Mesenchymal stem cell (in vitro differentiated cells and primary cell): ENCODE measurements at regions not wholly inside any gene's neighbourhood (a gene's known extent, or its start where the extent isn't known, plus 50 kb on each side); places are given as distances from the start of the nearest gene placed in this dataset.

ENCODE experiments used
- DNase-seq: peaks from one replicate; pipeline ENCODE4 v3.0.0-alpha.2; 2013
- H2AFZ ChIP-seq: one replicate; pipeline ENCODE4 v1.6.1; 2013; ENCODE audit warnings: low read depth, mild to moderate bottlenecking, control low read depth, inconsistent platforms, low read length, moderate library complexity
- H2AK5ac ChIP-seq: 2 replicates; pipeline ENCODE4 v1.6.1; 2013; ENCODE audit warnings: low read length, moderate library complexity, mild to moderate bottlenecking, inconsistent platforms; ENCODE audit not compliant: severe bottlenecking
- H2BK120ac ChIP-seq: one replicate; pipeline ENCODE4 v1.6.1; 2013; ENCODE audit warnings: low read depth, mild to moderate bottlenecking, inconsistent platforms, low read length, moderate library complexity
- H2BK12ac ChIP-seq, 2 experiments: one replicate each; pipeline ENCODE4 v1.6.1; 2013; ENCODE audit warnings: inconsistent platforms in 2 of 2, low read length in 2 of 2, mild to moderate bottlenecking in 2 of 2, moderate library complexity in 2 of 2, control low read depth in 1 of 2
- H2BK15ac ChIP-seq: one replicate; pipeline ENCODE4 v1.6.1; 2013; ENCODE audit warnings: mild to moderate bottlenecking, low read depth, inconsistent platforms; ENCODE audit not compliant: poor library complexity, severe bottlenecking
- H2BK5ac ChIP-seq: 2 replicates; pipeline ENCODE4 v1.6.1; 2013; ENCODE audit warnings: low read depth, mild to moderate bottlenecking, low read length, control low read depth, inconsistent platforms; ENCODE audit not compliant: poor library complexity, severe bottlenecking
- H3K14ac ChIP-seq, 2 experiments: one replicate each; pipeline ENCODE4 v1.6.1; 2013; ENCODE audit warnings: inconsistent platforms in 2 of 2, low read length in 2 of 2, control low read depth in 1 of 2, mild to moderate bottlenecking in 1 of 2, moderate library complexity in 1 of 2
- H3K18ac ChIP-seq, 2 experiments: one replicate each; pipeline ENCODE4 v1.6.1; 2013; ENCODE audit warnings: inconsistent platforms in 2 of 2, low read length in 2 of 2, control low read depth in 1 of 2, low read depth in 1 of 2, mild to moderate bottlenecking in 1 of 2
- H3K23ac ChIP-seq, 2 experiments: one replicate each; pipeline ENCODE4 v1.6.1; 2013; ENCODE audit warnings: inconsistent platforms in 2 of 2, low read length in 2 of 2, mild to moderate bottlenecking in 2 of 2, moderate library complexity in 2 of 2, control low read depth in 1 of 2
- H3K27ac ChIP-seq: 2 replicates; pipeline ENCODE4 v1.5.1; 2013; ENCODE audit warnings: mild to moderate bottlenecking, moderate library complexity, low read length, control low read depth, inconsistent platforms; ENCODE audit not compliant: poor library complexity, severe bottlenecking
- H3K27me3 ChIP-seq, 2 experiments: 2 replicates each; pipeline versions ENCODE4 v1.6.1 to v1.7.0; 2013; ENCODE audit warnings: low read length in 2 of 2, mild to moderate bottlenecking in 2 of 2, moderate library complexity in 2 of 2, control low read depth in 1 of 2, inconsistent platforms in 1 of 2; ENCODE audit not compliant: control insufficient read depth in 1 of 2, insufficient read depth in 1 of 2
- H3K36me3 ChIP-seq, 2 experiments: 2 replicates each; pipeline versions ENCODE4 v1.6.1 to v1.7.0; 2013; ENCODE audit warnings: low read length in 2 of 2, control low read depth in 1 of 2, inconsistent platforms in 1 of 2, low read depth in 1 of 2, mild to moderate bottlenecking in 1 of 2; ENCODE audit not compliant: insufficient read depth in 2 of 2, control insufficient read depth in 1 of 2
- H3K4ac ChIP-seq, 2 experiments: one replicate each; pipeline ENCODE4 v1.6.1; 2013; ENCODE audit warnings: inconsistent platforms in 2 of 2, low read length in 2 of 2, mild to moderate bottlenecking in 2 of 2, moderate library complexity in 2 of 2, control low read depth in 1 of 2, low read depth in 1 of 2
- H3K4me1 ChIP-seq: 2 replicates; pipeline ENCODE4 v1.6.1; 2013; ENCODE audit warnings: low read depth, low read length, control low read depth; ENCODE audit not compliant: control insufficient read depth, insufficient read depth
- H3K4me2 ChIP-seq: 2 replicates; pipeline ENCODE4 v1.6.1; 2013; ENCODE audit warnings: low read length, mild to moderate bottlenecking, inconsistent platforms; ENCODE audit not compliant: poor library complexity, severe bottlenecking
- H3K4me3 ChIP-seq, 2 experiments: 2 replicates each; pipeline versions ENCODE4 v1.5.1 to v1.7.0; 2013; ENCODE audit warnings: low read length in 2 of 2, mild to moderate bottlenecking in 2 of 2, control low read depth in 1 of 2, low read depth in 1 of 2; ENCODE audit not compliant: insufficient read depth in 1 of 2
- H3K79me1 ChIP-seq: replicated peaks from 2 replicates; pipeline ENCODE4 v1.6.1; 2013; ENCODE audit warnings: mild to moderate bottlenecking, control low read depth, low read length, inconsistent platforms; ENCODE audit not compliant: poor library complexity, severe bottlenecking
- H3K9ac ChIP-seq: 2 replicates; pipeline ENCODE4 v1.7.0; 2013; ENCODE audit warnings: mild to moderate bottlenecking, low read length, moderate library complexity
- H3K9me3 ChIP-seq: 2 replicates; pipeline ENCODE4 v1.7.0; 2013; ENCODE audit warnings: mild to moderate bottlenecking, low read length; ENCODE audit not compliant: control insufficient read depth
- H4K8ac ChIP-seq: one replicate; pipeline ENCODE4 v1.6.1; 2013; ENCODE audit warnings: inconsistent platforms, mild to moderate bottlenecking, low read length, moderate library complexity
- H4K91ac ChIP-seq: one replicate; pipeline ENCODE4 v1.6.1; 2013; ENCODE audit warnings: mild to moderate bottlenecking, low read length, inconsistent platforms
- WGBS: methylation state at CpG from one replicate; pipeline ENCODE4 v1.1.7; 2013; ENCODE audit warnings: mixed read lengths; 5-methylcytosine and 5-hydroxymethylcytosine counted together

- no peak overlapping the region for H2AFZ ChIP-seq
- no peaks in the 10 kb centered on the region for H3K4me1 ChIP-seq
- no peak overlapping the region for H2BK15ac ChIP-seq
- no peak overlapping the region for H2BK5ac ChIP-seq
- H4K91ac ChIP-seq, result no peak overlapping the region
- DNase-seq, result peak; percentile 43
- no peaks in the 10 kb centered on the region for H3K36me3 ChIP-seq
- H3K18ac ChIP-seq, result no peak overlapping the region
- H3K23ac ChIP-seq, result no peak overlapping the region
- H3K9ac ChIP-seq, result no peak overlapping the region
- H3K9me3 ChIP-seq, result no peaks in the 10 kb centered on the region
- no peak overlapping the region for H3K27ac ChIP-seq
- H2BK12ac ChIP-seq, result no peak overlapping the region
- no peak overlapping the region for H3K4me2 ChIP-seq
- H2AK5ac ChIP-seq, result no peak overlapping the region
- H3K4me3 ChIP-seq, result no peak overlapping the region
- H3K4ac ChIP-seq, result no peak overlapping the region
- H4K8ac ChIP-seq, result no peak overlapping the region
- no peaks in the 10 kb centered on the region for H3K79me1 ChIP-seq
- no peaks in the 10 kb centered on the region for H3K27me3 ChIP-seq
- no peak overlapping the region for H2BK120ac ChIP-seq
- no peak overlapping the region for H3K14ac ChIP-seq
- 5% methylated on average over 5 of the region's 5 CpGs for WGBS
These were observed 180.3 kb upstream of the TCF4 start for GRCh38 chr18:55768255-55768654.

GRCh38 chr18:55764386-55764785 lies 176.4 kb upstream of the TCF4 start:
- Histone ChIP-seq H3K23ac (no peak overlapping the region), H3K4me2 (no peak overlapping the region), H4K8ac (no peak overlapping the region), H3K79me1 (no peaks in the 10 kb centered on the region), H2BK120ac (no peak overlapping the region), H2AK5ac (no peak overlapping the region), H3K4me3 (no peak overlapping the region), H3K9ac (no peak overlapping the region), H3K18ac (no peak overlapping the region), H3K4ac (no peak overlapping the region), H3K9me3 (no peaks in the 10 kb centered on the region), H3K27me3 (no peaks in the 10 kb centered on the region), H3K36me3 (no peaks in the 10 kb centered on the region), H3K14ac (no peak overlapping the region), H3K4me1 (peaks cover 2% of the 10 kb centered on the region), H2BK15ac (no peak overlapping the region), H3K27ac (no peak overlapping the region), H2AFZ (no peak overlapping the region), H2BK12ac (no peak overlapping the region), H2BK5ac (no peak overlapping the region), H4K91ac (no peak overlapping the region)
- WGBS, result 75% methylated on average over 5 of the region's 5 CpGs
- no peak for DNase-seq

GRCh38 chr18:55763805-55764204 lies 175.8 kb upstream of the TCF4 start:
- Histone ChIP-seq H4K8ac (no peak overlapping the region), H3K18ac (no peak overlapping the region)

GRCh38 chr18:55763298-55763697 lies 175.3 kb upstream of the TCF4 start:
- Histone ChIP-seq H2BK120ac (no peak overlapping the region), H2AK5ac (no peak overlapping the region), H3K23ac (no peak overlapping the region), H3K9me3 (no peaks in the 10 kb centered on the region), H2BK5ac (no peak overlapping the region), H3K36me3 (no peaks in the 10 kb centered on the region), H2BK12ac (no peak overlapping the region), H2BK15ac (no peak overlapping the region), H3K79me1 (no peaks in the 10 kb centered on the region), H3K18ac (no peak overlapping the region), H3K4me1 (peaks cover 2% of the 10 kb centered on the region), H2AFZ (no peak overlapping the region), H3K27ac (peak overlapping the region; percentile 5), H4K8ac (no peak overlapping the region), H3K4me2 (peak overlapping the region; percentile 0), H4K91ac (no peak overlapping the region), H3K4ac (no peak overlapping the region), H3K4me3 (no peak overlapping the region), H3K27me3 (no peaks in the 10 kb centered on the region), H3K9ac (no peak overlapping the region), H3K14ac (no peak overlapping the region)
- WGBS, result 0% methylated on average over 1 of the region's 2 CpGs
- DNase-seq, result peak; percentile 47

More at GRCh38 chr18:55763805-55764204, 175.8 kb upstream of the TCF4 start:
- Histone ChIP-seq H3K14ac (no peak overlapping the region), H3K27me3 (no peaks in the 10 kb centered on the region), H3K9ac (no peak overlapping the region), H3K9me3 (no peaks in the 10 kb centered on the region), H2BK15ac (no peak overlapping the region), H2AK5ac (no peak overlapping the region), H2AFZ (no peak overlapping the region), H2BK5ac (no peak overlapping the region), H3K4me1 (peaks cover 2% of the 10 kb centered on the region), H3K23ac (no peak overlapping the region), H3K27ac (peak overlapping the region; percentile 9), H2BK120ac (no peak overlapping the region), H3K36me3 (no peaks in the 10 kb centered on the region), H3K4ac (no peak overlapping the region), H2BK12ac (no peak overlapping the region), H3K4me2 (no peak overlapping the region), H3K4me3 (no peak overlapping the region), H3K79me1 (no peaks in the 10 kb centered on the region), H4K91ac (no peak overlapping the region)
- WGBS, result 93% methylated on average over 3 of the region's 4 CpGs
- DNase-seq, result no peak
